K562 (cell line): ENCODE measurements at regions not wholly inside any gene's neighbourhood (a gene's known extent, or its start where the extent isn't known, plus 50 kb on each side); places are given as distances from the start of the nearest gene placed in this dataset.
"Not testable (repeated sequence)": the region's sequence is repeated elsewhere in the genome, so short reads cannot be mapped to it uniquely, and the experiment has no call there.

Experiments
- ATAC-seq: fragments of 200-7000 bp; cut with Tn5 transposase; 3 replicates; pipeline ENCODE4 v1.9.1; 2020; ENCODE audit warnings: moderate library complexity
- BruUV-seq: library from RNA; stranded (reverse); fragments of 400-500 nt; replicated peaks from 2 replicates; lab custom pipeline; 2021; lab: Mats Ljungman, UMichigan
- CTCF ChIA-PET: fragments of 300-600 bp; formaldehyde crosslinking; extraction: SDS; loops from one replicate; lab custom pipeline; 2021; ENCODE audit warnings: low intra/inter-chr PET ratio; lab: Yijun Ruan, JAX
- POLR2A ChIA-PET: fragments of 300-600, 350-650 bp; sonication (Branson Sonifier 250); formaldehyde crosslinking; extraction: SDS; loops from one replicate; lab custom pipeline; 2021; ENCODE audit warnings: antibody characterized with exemption, inconsistent platforms; lab: Yijun Ruan, JAX
- DNase-seq, 4 experiments: peaks; one replicate each; pipeline versions ENCODE4 v3.0.0 to v3.0.0-alpha.2; 2011 to 2018; ENCODE audit warnings: low spot score in 3 of 4, mixed read lengths in 3 of 4; ENCODE audit errors: extremely low read depth in 1 of 4
- FAIRE-seq: peaks from 2 replicates; lab custom pipeline; 2011; peaks lifted over from hg19 to GRCh38; lab: Jason Lieb, UNC
- H2AFZ ChIP-seq: 2 replicates; pipeline ENCODE4 v1.6.0; 2011; ENCODE audit warnings: low read depth, low read length, control low read depth, inconsistent platforms
- H3K27ac ChIP-seq: fragments of 200-600 bp; 3 replicates; pipeline ENCODE4 v1.8.0; 2011; ENCODE audit warnings: low read depth, mild to moderate bottlenecking, control low read depth, inconsistent platforms, low read length, moderate library complexity, mixed read lengths; ENCODE audit errors: extremely low read depth
- H3K27me3 ChIP-seq, 2 experiments: fragments of 300-600 bp in 1 of 2; 2 replicates in 1 of 2; 3 replicates in 1 of 2; pipeline versions ENCODE4 v1.6.0 to v1.8.0; 2011; ENCODE audit warnings: inconsistent platforms in 2 of 2, low read length in 2 of 2, mild to moderate bottlenecking in 1 of 2, mixed read lengths in 1 of 2, moderate library complexity in 1 of 2; ENCODE audit not compliant: control insufficient read depth in 2 of 2, insufficient read depth in 2 of 2
- H3K36me3 ChIP-seq: fragments of 300-600 bp; 3 replicates; pipeline ENCODE4 v1.8.0; 2011; ENCODE audit warnings: mild to moderate bottlenecking, low read length, inconsistent platforms; ENCODE audit not compliant: control insufficient read depth, insufficient read depth
- H3K4me1 ChIP-seq, 2 experiments: fragments of 200-600 bp in 1 of 2; replicated peaks in 1 of 2; 2 replicates in 1 of 2; 3 replicates in 1 of 2; pipeline versions ENCODE4 v1.5.1 to v1.8.0; 2011; ENCODE audit warnings: inconsistent platforms in 2 of 2, low read length in 2 of 2, mild to moderate bottlenecking in 1 of 2, mixed read lengths in 1 of 2, moderate library complexity in 1 of 2; ENCODE audit not compliant: control insufficient read depth in 2 of 2, insufficient read depth in 2 of 2
- H3K4me2 ChIP-seq: 2 replicates; pipeline ENCODE4 v1.6.1; 2011; ENCODE audit warnings: low read length, control low read depth, inconsistent platforms, mixed read lengths; ENCODE audit not compliant: insufficient read depth
- H3K4me3 ChIP-seq: fragments of 200-600 bp; sonication (generic), shearing (Covaris generic); 2 replicates; pipeline ENCODE4 v1.5.1; 2016; ENCODE audit warnings: control low read depth, inconsistent platforms
- H3K79me2 ChIP-seq: fragments of 200-600 bp; 3 replicates; pipeline ENCODE4 v1.8.0; 2011; ENCODE audit warnings: low read length, inconsistent platforms; ENCODE audit not compliant: control insufficient read depth, insufficient read depth
- H3K9ac ChIP-seq, 2 experiments: 2 replicates each; pipeline versions ENCODE4 v1.6.0 to v1.6.1; 2011; ENCODE audit warnings: low read depth in 2 of 2, low read length in 2 of 2, control low read depth in 1 of 2, inconsistent platforms in 1 of 2, mild to moderate bottlenecking in 1 of 2, mixed read lengths in 1 of 2; ENCODE audit not compliant: insufficient read depth in 1 of 2
- H3K9me1 ChIP-seq: one replicate; pipeline ENCODE4 v1.6.0; 2011; ENCODE audit warnings: inconsistent platforms, mild to moderate bottlenecking, low read length, moderate library complexity; ENCODE audit not compliant: control insufficient read depth, insufficient read depth
- H3K9me3 ChIP-seq: replicated peaks from 2 replicates; pipeline ENCODE4 v1.5.1; 2011; ENCODE audit warnings: low read depth, low read length, inconsistent platforms; ENCODE audit not compliant: control insufficient read depth, insufficient read depth
- H4K20me1 ChIP-seq: replicated peaks from 2 replicates; pipeline ENCODE4 v1.6.1; 2011; ENCODE audit warnings: low read length, inconsistent platforms, mixed read lengths; ENCODE audit not compliant: control insufficient read depth, insufficient read depth
- DNMT1 ChIP-seq: fragments of 450-650 bp; IDR thresholded peaks from 2 replicates; pipeline ENCODE4 v1.6.1; 2016; ENCODE audit warnings: antibody characterized with exemption, mild to moderate bottlenecking
- KLF10 ChIP-seq: fragments of 250-450 bp; sonication (Bioruptor Pico); IDR thresholded peaks from 2 replicates; pipeline ENCODE4 v1.6.1; 2021; ENCODE audit warnings: matching md5 sums
- ZBTB7A ChIP-seq: IDR thresholded peaks from 2 replicates; pipeline ENCODE4 v1.6.1; 2011; ENCODE audit warnings: low read depth, mild to moderate bottlenecking, low read length, moderate library complexity, borderline replicate concordance; ENCODE audit not compliant: control insufficient read depth
- WGBS: fragments of 100-300 bp; shearing (Covaris generic); methylation state at CpG from one replicate; pipeline ENCODE4 v1.1.6; 2016; ENCODE audit warnings: low coverage, mixed read lengths; ENCODE audit not compliant: insufficient coverage; ENCODE audit errors: missing lambda C conversion rate; 5-methylcytosine and 5-hydroxymethylcytosine counted together
- in situ Hi-C: fragments of 300-500 bp; cut with MboI; formaldehyde crosslinking; loops from 4 replicates; pipeline ENCODE4 v1.15.0; 2018; ENCODE audit warnings: inconsistent platforms, mixed read lengths
- intact Hi-C: fragments of 100-400 bp; cut with micrococcal nuclease; formaldehyde crosslinking; loops from 2 replicates; pipeline ENCODE4 v1.14.2; 2022

- H3K9me1 ChIP-seq, result no peaks in the 10 kb centered on the region
- in situ Hi-C loops (no loop called here), intact Hi-C loops (no loop called here)
- TF ChIP-seq DNMT1 (no peak), ZBTB7A (no peak), KLF10 (no peak)
- H3K79me2 ChIP-seq, result no peaks in the 10 kb centered on the region
- H3K4me2 ChIP-seq, result no peak overlapping the region
- ChIA-PET CTCF (no interaction called here), POLR2A (no interaction called here)
- H3K4me1 ChIP-seq, result no peaks in the 10 kb centered on the region
- no peak for FAIRE-seq
- H3K4me3 ChIP-seq, result no peak overlapping the region
- H3K9me3 ChIP-seq, result no peaks in the 10 kb centered on the region
- no peak overlapping the region for H3K27ac ChIP-seq
- H2AFZ ChIP-seq, result no peak overlapping the region
- no peaks in the 10 kb centered on the region for H4K20me1 ChIP-seq
- H3K27me3 ChIP-seq, result no peaks in the 10 kb centered on the region
- WGBS, result 0% methylated on average over 3 of the region's 3 CpGs
- no peak for ATAC-seq
- H3K36me3 ChIP-seq, result no peaks in the 10 kb centered on the region
- DNase-seq, result no peak
- BruUV-seq, result no TSS peak
- no peak overlapping the region for H3K9ac ChIP-seq
Observed at GRCh38 chr7:79598351-79598750, 144.9 kb upstream of the MAGI2 start.

DNA sequence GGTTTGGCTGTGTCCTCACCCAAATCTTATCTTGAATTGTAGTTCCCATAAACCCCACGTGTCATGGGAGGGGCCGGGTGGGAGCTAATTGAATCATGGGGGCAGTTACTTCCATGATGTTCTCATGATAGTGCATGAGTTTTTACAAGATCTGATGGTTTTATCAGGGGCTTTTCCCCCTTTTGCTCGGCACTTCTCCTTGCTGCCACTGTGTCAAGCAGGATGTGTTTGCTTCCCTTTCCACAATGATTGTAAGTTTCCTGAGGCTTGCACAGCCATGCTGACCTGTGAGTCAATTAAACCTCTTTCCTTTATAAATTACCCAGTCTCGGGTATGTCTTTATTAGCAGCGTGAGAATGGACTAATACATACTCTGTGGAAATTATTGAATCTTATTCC, 141.2 kb upstream of the MAGI2 start:
- H3K9ac ChIP-seq, H3K27me3 ChIP-seq, H3K27ac ChIP-seq, H3K36me3 ChIP-seq, H3K9me1 ChIP-seq, H3K4me3 ChIP-seq, BruUV-seq, H3K79me2 ChIP-seq, H3K9me3 ChIP-seq, H3K4me2 ChIP-seq, intact Hi-C loops, POLR2A ChIA-PET, ATAC-seq, DNase-seq, CTCF ChIA-PET, FAIRE-seq, H4K20me1 ChIP-seq, H3K4me1 ChIP-seq, in situ Hi-C loops, H2AFZ ChIP-seq: not testable (repeated sequence)
- 0% methylated on average over 5 of the region's 5 CpGs for WGBS
